Erythroblast (primary cell): ENCODE measurements at regions not wholly inside any gene's neighbourhood (a gene's known extent, or its start where the extent isn't known, plus 50 kb on each side); places are given as distances from the start of the nearest gene placed in this dataset.

Experiments
- DNase-seq, 2 experiments: peaks; one replicate each; lab custom pipeline; 2025; lab: John Stamatoyannopoulos, UW
- GATA1 ChIP-seq: IDR thresholded peaks from 2 replicates; pipeline ENCODE4 v1.6.1; 2011; ENCODE audit warnings: low read depth, mild to moderate bottlenecking, control low read depth, low read length, moderate library complexity
- POLR2A ChIP-seq: IDR thresholded peaks from 2 replicates; pipeline ENCODE4 v1.6.1; 2011; ENCODE audit warnings: mild to moderate bottlenecking, low read length

GRCh38 chr3:7793786-7794185 is 707.8 kb upstream of the LMCD1 start:
- no peak for TF ChIP-seq POLR2A
- no peak for TF ChIP-seq GATA1
- DNase-seq: no peak

GRCh38 chr3:7798276-7798675 is 703.3 kb upstream of the LMCD1 start:
- no peak for DNase-seq
- no peak for TF ChIP-seq GATA1
- no peak for TF ChIP-seq POLR2A

GRCh38 chr3:7800006-7800780 is 701.4 kb upstream of the LMCD1 start:
- TF ChIP-seq GATA1 (no peak), POLR2A (no peak)
- DNase-seq: no peak

- no peak for DNase-seq
- no peak for TF ChIP-seq POLR2A
These were observed 689.1 kb upstream of the LMCD1 start for GRCh38 chr3:7812490-7812889.

GRCh38 chr3:7813365-7813764 is 688.3 kb upstream of the LMCD1 start:
- no peak for DNase-seq
- TF ChIP-seq GATA1: no peak
- no peak for TF ChIP-seq POLR2A

GRCh38 chr3:7817239-7817638 is 684.4 kb upstream of the LMCD1 start:
- no peak for DNase-seq
- no peak for TF ChIP-seq GATA1
- TF ChIP-seq POLR2A: no peak

GRCh38 chr3:7820969-7821368 is 680.7 kb upstream of the LMCD1 start:
- no peak for DNase-seq
- TF ChIP-seq GATA1 (no peak), POLR2A (no peak)

GRCh38 chr3:7821858-7822257 is 679.8 kb upstream of the LMCD1 start:
- no peak for TF ChIP-seq POLR2A
- TF ChIP-seq GATA1: no peak

GRCh38 chr3:7841451-7841850 is 660.2 kb upstream of the LMCD1 start:
- TF ChIP-seq POLR2A (no peak), GATA1 (no peak)

More at GRCh38 chr3:7821858-7822257, 679.8 kb upstream of the LMCD1 start:
- no peak for DNase-seq

GRCh38 chr3:7843441-7843840 is 658.2 kb upstream of the LMCD1 start:
- no peak for TF ChIP-seq GATA1
- no peak for TF ChIP-seq POLR2A
- DNase-seq: no peak

More at GRCh38 chr3:7841451-7841850, 660.2 kb upstream of the LMCD1 start:
- no peak for DNase-seq

GRCh38 chr3:7847021-7847420 is 654.6 kb upstream of the LMCD1 start:
- DNase-seq: no peak

GRCh38 chr3:7847521-7847920 is 654.1 kb upstream of the LMCD1 start:
- no peak for DNase-seq
- TF ChIP-seq POLR2A (no peak), GATA1 (no peak)

More at GRCh38 chr3:7847021-7847420, 654.6 kb upstream of the LMCD1 start:
- TF ChIP-seq POLR2A: no peak

- TF ChIP-seq POLR2A (no peak), GATA1 (no peak)
- no peak for DNase-seq
These were observed 647.4 kb upstream of the LMCD1 start for GRCh38 chr3:7854266-7854665.

GRCh38 chr3:7854721-7855120 is 646.9 kb upstream of the LMCD1 start:
- TF ChIP-seq GATA1 (no peak), POLR2A (no peak)
- DNase-seq: no peak

- TF ChIP-seq POLR2A (no peak), GATA1 (no peak)
- DNase-seq: no peak
These were observed 636.0 kb upstream of the LMCD1 start for GRCh38 chr3:7865611-7866010.
